HepG2 (cell line): ENCODE measurements at regions not wholly inside any gene's neighbourhood (a gene's known extent, or its start where the extent isn't known, plus 50 kb on each side); places are given as distances from the start of the nearest gene placed in this dataset.
A peak's percentile ranks its signal among the peaks of the same experiment; 100 is the strongest.

Experiments used
- ARID2 ChIP-seq: sonication (generic); formaldehyde crosslinking; IDR thresholded peaks from 2 replicates; pipeline ENCODE4 v1.8.1; 2022; ENCODE audit warnings: mild to moderate bottlenecking, missing genetic modification reagents, borderline replicate concordance
- FOSL2 ChIP-seq: sonication (generic); formaldehyde crosslinking; IDR thresholded peaks from 2 replicates; pipeline ENCODE4 v1.4.0; 2020; ENCODE audit warnings: missing genetic modification reagents
- FOXP4 ChIP-seq: sonication (generic); formaldehyde crosslinking; IDR thresholded peaks from 2 replicates; pipeline ENCODE4 v1.4.0; 2020; ENCODE audit warnings: missing genetic modification reagents
- HOMEZ ChIP-seq: IDR thresholded peaks from 2 replicates; pipeline ENCODE4 v1.6.1; 2016; ENCODE audit warnings: low read depth
- NR2C2 ChIP-seq: sonication (generic); formaldehyde crosslinking; IDR thresholded peaks from 2 replicates; pipeline ENCODE4 v1.4.0; 2020; ENCODE audit warnings: missing genetic modification reagents, mild to moderate bottlenecking, moderate library complexity, borderline replicate concordance
- REL ChIP-seq: sonication (generic); formaldehyde crosslinking; conservative IDR thresholded peaks from 2 replicates; pipeline ENCODE4 v1.8.0; 2022; ENCODE audit warnings: mild to moderate bottlenecking, missing genetic modification reagents, moderate library complexity
- SUZ12 ChIP-seq: fragments of 150-350 bp; IDR thresholded peaks from 2 replicates; pipeline ENCODE4 v1.6.1; 2014; ENCODE audit warnings: low read depth, low read length
- TEAD2 ChIP-seq: sonication (generic); formaldehyde crosslinking; IDR thresholded peaks from 2 replicates; pipeline ENCODE4 v1.9.0; 2021; ENCODE audit warnings: missing genetic modification reagents
- TRIM24 ChIP-seq: sonication (generic); formaldehyde crosslinking; IDR thresholded peaks from 2 replicates; pipeline ENCODE4 v1.8.0; 2022; ENCODE audit warnings: mild to moderate bottlenecking, missing genetic modification reagents
- U2AF1 ChIP-seq: fragments of 200-400 bp; formaldehyde crosslinking; optimal IDR thresholded peaks from 2 replicates; pipeline ENCODE3; 2017; ENCODE audit warnings: mild to moderate bottlenecking, low read depth, low read length
- XBP1 ChIP-seq: sonication (generic); formaldehyde crosslinking; IDR thresholded peaks from 2 replicates; pipeline ENCODE4 v1.5.0; 2020; ENCODE audit warnings: missing genetic modification reagents
- ZNF136 ChIP-seq: sonication (generic); formaldehyde crosslinking; IDR thresholded peaks from 2 replicates; pipeline ENCODE4 v1.8.1; 2022; ENCODE audit warnings: low read depth, mild to moderate bottlenecking, moderate library complexity, missing genetic modification reagents
- ZNF138 ChIP-seq: sonication (generic); formaldehyde crosslinking; IDR thresholded peaks from 2 replicates; pipeline ENCODE4 v1.5.0; 2020; ENCODE audit warnings: mild to moderate bottlenecking, low read depth, missing genetic modification reagents
- ZNF33B ChIP-seq: sonication (generic); formaldehyde crosslinking; IDR thresholded peaks from 2 replicates; pipeline ENCODE4 v1.5.1; 2020; ENCODE audit warnings: mild to moderate bottlenecking, missing genetic modification reagents
- ZNF343 ChIP-seq: sonication (generic); formaldehyde crosslinking; IDR thresholded peaks from 2 replicates; pipeline ENCODE4 v1.4.0; 2020; ENCODE audit warnings: mild to moderate bottlenecking, missing genetic modification reagents
- ZNF543 ChIP-seq: sonication (generic); formaldehyde crosslinking; IDR thresholded peaks from 2 replicates; pipeline ENCODE4 v1.4.0; 2020; ENCODE audit warnings: mild to moderate bottlenecking, missing genetic modification reagents
- ZNF574 ChIP-seq: sonication (generic); formaldehyde crosslinking; IDR thresholded peaks from 2 replicates; pipeline ENCODE4 v1.4.0; 2020; ENCODE audit warnings: missing genetic modification reagents
- ZNF687 ChIP-seq: sonication (generic); formaldehyde crosslinking; IDR thresholded peaks from 2 replicates; pipeline ENCODE4 v1.5.1; 2020; ENCODE audit warnings: mild to moderate bottlenecking, missing genetic modification reagents, moderate library complexity
- ZNF776 ChIP-seq: sonication (generic); formaldehyde crosslinking; IDR thresholded peaks from 2 replicates; pipeline ENCODE4 v1.4.0; 2020; ENCODE audit warnings: mild to moderate bottlenecking, missing genetic modification reagents
- ZNF841 ChIP-seq: sonication (generic); formaldehyde crosslinking; IDR thresholded peaks from 2 replicates; pipeline ENCODE4 v1.8.1; 2023; ENCODE audit warnings: missing genetic modification reagents, borderline replicate concordance

GRCh38 chr1:201709564-201710295, 119.2 kb upstream of the IPO9 start (continued):
- TF ChIP-seq ZNF574, result no peak
- no peak for TF ChIP-seq ZNF776 (CRISPR knock-in tag)
- TF ChIP-seq ZNF841 (CRISPR knock-in tag), result no peak
- TF ChIP-seq FOSL2 (CRISPR knock-in tag), result 0 out of 2 replicates have a peak, but pooled peaks have one; percentile 7
- no peak for TF ChIP-seq TRIM24
- TF ChIP-seq ZNF138 (CRISPR knock-in tag), result no peak
- no peak for TF ChIP-seq SUZ12
- TF ChIP-seq ARID2 (CRISPR knock-in tag), result no peak
- TF ChIP-seq ZNF343 (CRISPR knock-in tag), result no peak
- no peak for TF ChIP-seq REL
- no peak for TF ChIP-seq TEAD2 (CRISPR knock-in tag)
- TF ChIP-seq ZNF136 (CRISPR knock-in tag), result no peak
- TF ChIP-seq HOMEZ (CRISPR knock-in tag), result no peak
- no peak for TF ChIP-seq NR2C2
- no peak for TF ChIP-seq ZNF543
- 0 out of 2 replicates have a peak, but pooled peaks have one; percentile 11 for TF ChIP-seq ZNF687 (CRISPR knock-in tag)
- TF ChIP-seq FOXP4 (CRISPR knock-in tag), result no peak
- no peak for TF ChIP-seq ZNF33B (CRISPR knock-in tag)
- TF ChIP-seq XBP1, result no peak
- TF ChIP-seq U2AF1, result no peak
